RWPE1 (cell line): ENCODE measurements at regions not wholly inside any gene's neighbourhood (a gene's known extent, or its start where the extent isn't known, plus 50 kb on each side); places are given as distances from the start of the nearest gene placed in this dataset.

Source experiments
- CTCF ChIA-PET: fragments of 350-600 bp; sonication (Branson Sonifier 250); formaldehyde crosslinking; extraction: SDS; loops from one replicate; lab custom pipeline; 2021; lab: Yijun Ruan, JAX
- POLR2A ChIA-PET: fragments of 400-600 bp; formaldehyde crosslinking; extraction: SDS; loops from one replicate; lab custom pipeline; 2020; ENCODE audit warnings: antibody characterized with exemption; ENCODE audit not compliant: low non-redundant PET; lab: Yijun Ruan, JAX
- DNase-seq: peaks from one replicate; pipeline ENCODE4 v3.0.0; 2012; ENCODE audit warnings: low spot score
- H3K27ac ChIP-seq: fragments of 450-650 bp; 2 replicates; pipeline ENCODE4 v1.5.1; 2017
- TF ChIP-seq, protein P1 (sequence below): fragments of 450-650 bp; conservative IDR thresholded peaks from 2 replicates; pipeline ENCODE4 v1.5.1; 2017; ENCODE audit warnings: low read depth, mild to moderate bottlenecking

DNA sequence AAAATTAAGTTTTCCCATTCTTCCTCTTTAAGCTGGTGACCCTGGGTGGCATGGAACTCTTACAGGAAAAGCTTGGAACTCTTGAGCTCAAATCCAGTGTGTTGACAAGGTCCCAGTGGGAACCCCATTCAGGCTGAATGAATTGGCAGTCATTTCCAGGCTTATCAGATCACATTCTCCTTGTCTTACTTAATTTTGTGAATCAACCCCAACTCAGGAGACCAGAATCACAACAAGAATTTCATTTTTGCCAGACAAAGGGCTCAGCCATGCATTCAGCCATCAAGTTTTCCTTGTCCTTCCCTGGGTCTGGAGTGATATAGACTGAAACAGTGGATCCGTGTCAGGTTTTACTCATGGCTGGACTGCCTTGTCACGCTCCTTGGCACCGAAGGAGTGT is 92.1 kb upstream of the EEF1E1 start:
- POLR2A ChIA-PET, result no interaction called here
- DNase-seq, result no peak
- CTCF ChIA-PET, result no interaction called here
- H3K27ac ChIP-seq, result no peak overlapping the region
- TF ChIP-seq, protein P1, sequence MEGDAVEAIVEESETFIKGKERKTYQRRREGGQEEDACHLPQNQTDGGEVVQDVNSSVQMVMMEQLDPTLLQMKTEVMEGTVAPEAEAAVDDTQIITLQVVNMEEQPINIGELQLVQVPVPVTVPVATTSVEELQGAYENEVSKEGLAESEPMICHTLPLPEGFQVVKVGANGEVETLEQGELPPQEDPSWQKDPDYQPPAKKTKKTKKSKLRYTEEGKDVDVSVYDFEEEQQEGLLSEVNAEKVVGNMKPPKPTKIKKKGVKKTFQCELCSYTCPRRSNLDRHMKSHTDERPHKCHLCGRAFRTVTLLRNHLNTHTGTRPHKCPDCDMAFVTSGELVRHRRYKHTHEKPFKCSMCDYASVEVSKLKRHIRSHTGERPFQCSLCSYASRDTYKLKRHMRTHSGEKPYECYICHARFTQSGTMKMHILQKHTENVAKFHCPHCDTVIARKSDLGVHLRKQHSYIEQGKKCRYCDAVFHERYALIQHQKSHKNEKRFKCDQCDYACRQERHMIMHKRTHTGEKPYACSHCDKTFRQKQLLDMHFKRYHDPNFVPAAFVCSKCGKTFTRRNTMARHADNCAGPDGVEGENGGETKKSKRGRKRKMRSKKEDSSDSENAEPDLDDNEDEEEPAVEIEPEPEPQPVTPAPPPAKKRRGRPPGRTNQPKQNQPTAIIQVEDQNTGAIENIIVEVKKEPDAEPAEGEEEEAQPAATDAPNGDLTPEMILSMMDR, result no peak

DNA sequence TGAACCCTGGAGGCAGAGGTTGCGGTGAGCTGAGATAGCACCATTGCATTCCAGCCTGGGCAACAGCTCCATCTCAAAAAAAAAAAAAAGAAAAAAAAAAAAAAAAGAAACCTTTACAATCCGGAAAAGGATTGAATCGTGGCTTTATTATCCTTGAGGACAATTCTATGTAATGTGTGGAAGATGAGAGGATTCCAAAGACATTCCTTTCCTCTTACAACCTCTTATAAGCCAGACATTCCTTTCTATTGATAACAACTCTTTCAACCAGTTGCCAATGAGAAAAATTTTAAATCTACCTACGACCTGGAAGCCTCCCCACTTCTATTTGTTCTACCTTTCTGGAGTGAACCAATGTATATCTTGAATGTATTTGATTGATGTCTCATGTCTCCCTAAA is 91.2 kb upstream of the EEF1E1 start:
- H3K27ac ChIP-seq, result no peak overlapping the region
- TF ChIP-seq, protein P1, result no peak
- ChIA-PET POLR2A (no interaction called here), CTCF (no interaction called here)
- DNase-seq, result no peak

DNA sequence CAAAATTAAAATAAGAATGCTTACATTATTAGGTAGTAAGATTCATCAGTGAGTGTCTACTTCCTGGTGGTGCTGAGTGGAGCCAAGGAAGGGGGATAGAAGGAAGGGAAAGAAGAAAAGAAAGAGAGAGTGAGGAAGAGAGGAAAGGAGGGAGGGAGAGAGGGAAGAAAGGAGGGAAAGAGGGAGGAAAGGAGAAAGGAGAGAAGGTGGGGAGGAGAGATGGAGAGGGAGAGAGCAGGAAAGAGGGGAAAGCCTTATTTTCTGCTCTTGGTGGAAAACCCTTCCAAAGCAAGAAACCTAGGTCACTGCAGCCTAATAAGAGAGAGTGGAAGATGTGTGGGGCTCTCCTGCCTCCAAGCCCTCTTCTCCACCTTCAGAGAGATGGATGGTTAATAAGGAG is 90.2 kb upstream of the EEF1E1 start:
- ChIA-PET POLR2A (no interaction called here), CTCF (no interaction called here)
- DNase-seq, result no peak
- H3K27ac ChIP-seq, result no peak overlapping the region
- TF ChIP-seq, protein P1, result no peak

DNA sequence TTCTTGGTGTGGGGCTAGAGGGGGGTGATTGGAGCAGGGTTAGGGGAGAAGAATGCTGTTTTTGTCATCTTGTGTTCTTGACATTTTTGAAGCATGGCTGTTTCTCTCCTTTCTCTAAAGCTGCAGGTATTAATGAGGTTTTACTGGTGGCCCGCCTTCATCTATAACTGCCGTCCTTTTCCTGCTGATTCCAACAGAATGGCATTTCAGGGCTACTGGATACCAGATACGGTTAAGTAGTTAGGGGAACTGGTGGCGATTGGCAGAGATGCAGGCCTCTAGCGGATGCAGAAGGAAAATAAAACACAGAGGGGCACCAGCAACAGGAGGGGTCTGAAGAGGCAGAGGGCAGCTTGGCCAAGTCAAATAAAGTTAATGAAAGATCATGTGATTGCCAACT is 89.7 kb upstream of the EEF1E1 start:
- H3K27ac ChIP-seq, result no peak overlapping the region
- TF ChIP-seq, protein P1, result no peak
- no peak for DNase-seq
- ChIA-PET CTCF (no interaction called here), POLR2A (no interaction called here)

DNA sequence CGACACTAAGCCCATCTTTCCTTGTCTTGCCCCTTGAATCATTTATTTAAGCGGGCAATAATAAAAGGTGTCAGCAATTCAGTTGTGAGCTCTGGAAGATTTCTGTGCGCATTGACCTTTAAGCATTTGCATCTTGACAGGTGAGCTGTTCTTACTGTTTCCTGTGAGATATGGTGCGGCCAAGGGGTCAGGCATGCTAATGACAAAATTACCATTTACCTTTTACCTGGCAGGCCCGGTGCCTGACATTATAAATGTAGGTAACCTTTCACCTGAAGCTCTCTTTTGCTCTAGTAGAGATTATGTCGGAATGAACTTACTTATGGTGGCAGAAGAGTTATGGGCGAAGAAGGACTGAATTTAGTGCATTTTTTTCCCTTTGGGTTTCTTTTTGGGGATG is 89.3 kb upstream of the EEF1E1 start:
- CTCF ChIA-PET, result no interaction called here
- no peak for DNase-seq
- H3K27ac ChIP-seq, result no peak overlapping the region
- TF ChIP-seq, protein P1, result no peak
- POLR2A ChIA-PET, result no interaction called here

DNA sequence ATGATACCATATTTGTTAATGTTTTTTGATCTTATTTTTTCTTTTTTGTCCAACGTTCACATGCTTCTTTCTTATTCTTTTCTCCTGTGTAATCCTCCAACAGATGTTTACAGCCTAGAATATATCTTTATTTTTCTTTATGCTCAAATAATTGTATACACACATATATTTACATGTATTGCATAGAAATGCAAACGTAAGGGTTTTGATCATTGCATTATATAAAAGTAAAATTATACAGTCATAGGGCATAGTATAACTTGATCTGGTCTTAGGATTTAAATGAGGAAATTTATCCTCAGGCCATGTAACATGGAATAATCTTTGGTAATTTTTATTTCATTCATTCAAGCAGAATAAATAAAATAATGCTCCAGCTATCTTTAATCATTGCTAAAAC is 84.9 kb upstream of the EEF1E1 start:
- ChIA-PET CTCF (no interaction called here), POLR2A (no interaction called here)
- TF ChIP-seq, protein P1, result no peak
- no peak for DNase-seq
- H3K27ac ChIP-seq, result no peak overlapping the region
